Adrenal gland (tissue), 9 donors: ENCODE measurements at regions not wholly inside any gene's neighbourhood (a gene's known extent, or its start where the extent isn't known, plus 50 kb on each side); places are given as distances from the start of the nearest gene placed in this dataset.

Experiments
- DNase-seq, 7 donors: peaks; one replicate each; pipeline ENCODE4 v3.0.0-alpha.2; 2019 to 2020
- H3K27ac ChIP-seq, 5 donors: fragments of 200-600 bp; sonication (generic) in 4 of 5; 1 replicate in 3 of 5; 2 replicates in 2 of 5; pipeline versions ENCODE4 v1.5.1 to v1.8.0; 2016 to 2020; ENCODE audit warnings: mild to moderate bottlenecking in 1 of 5
- H3K27me3 ChIP-seq: fragments of 200-600 bp; 2 replicates; pipeline ENCODE4 v1.8.0; 2021
- H3K36me3 ChIP-seq, 2 donors: fragments of 200-600 bp; replicated peaks in 1 of 2; 1 replicate in 1 of 2; 2 replicates in 1 of 2; pipeline versions ENCODE4 v1.5.1 to v1.8.0; 2018 to 2022
- H3K4me1 ChIP-seq, 2 donors: fragments of 200-600 bp; replicated peaks in 1 of 2; 1 replicate in 1 of 2; 2 replicates in 1 of 2; pipeline versions ENCODE4 v1.5.1 to v1.8.0; 2018 to 2021
- H3K4me3 ChIP-seq, 4 donors: fragments of 200-600 bp; sonication (generic) in 3 of 4; one replicate each; pipeline ENCODE4 v1.5.1; 2016 to 2018
- H3K9me3 ChIP-seq, 3 donors: fragments of 200-600 bp; sonication (generic) in 1 of 3; replicated peaks in 1 of 3; 1 replicate in 2 of 3; 2 replicates in 1 of 3; pipeline versions ENCODE4 v1.5.1 to v1.8.0; 2016 to 2021
- CTCF ChIP-seq, 6 experiments: fragments of 450-650 bp in 4 of 6; fragments of 200-600 bp in 2 of 6; sonication (generic) in 1 of 6; IDR thresholded peaks; 1 replicate in 5 of 6; 2 replicates in 1 of 6; pipeline versions ENCODE4 v1.5.1 to v1.8.0; 2016 to 2021; ENCODE audit warnings: antibody characterized with exemption in 6 of 6, mild to moderate bottlenecking in 2 of 6, moderate library complexity in 1 of 6
- POLR2A ChIP-seq, 2 donors: fragments of 450-650 bp; IDR thresholded peaks; one replicate each; pipeline ENCODE4 v1.6.1; 2017; ENCODE audit warnings: antibody characterized with exemption in 2 of 2, mild to moderate bottlenecking in 2 of 2, moderate library complexity in 1 of 2
- WGBS, 4 donors: extraction: QIAGEN DNeasy Blood & Tissue Kit in 2 of 4; methylation state at CpG; one replicate each; pipeline versions ENCODE4 v1.1.5 to v1.1.7; 2013 to 2017; 5-methylcytosine and 5-hydroxymethylcytosine counted together
- intact Hi-C, 2 donors: fragments of 100-400 bp; cut with DNase I; formaldehyde crosslinking; loops; one replicate each; pipeline versions ENCODE4 v1.14.1 to v1.15.0; 2022 to 2023
- donor health status: healthy with polysubstance abuse.
- donor health status: Bipolar disorder and iron deficiency.
- donor health status: DM: yes; HTN: yes; CAD: no.
- donor health status: DM: no; HTN: no; CAD: no.
- donor health status: DM: no; HTN: no; CAD: no.

- no peak for DNase-seq
- peaks cover 13% of the 10 kb centered on the region for H3K27me3 ChIP-seq
- H3K4me1 ChIP-seq: peaks cover 0 to 3% of the 10 kb centered on the region in 2 donors
- no peak overlapping the region for H3K27ac ChIP-seq
- TF ChIP-seq CTCF (IDR thresholded peaks at IDR 0.05) (no peak), POLR2A (IDR thresholded peaks at IDR 0.05) (no peak)
- no peaks in the 10 kb centered on the region for H3K9me3 ChIP-seq
- intact Hi-C loops: loop anchor here (10.0 kb wide), 3 partner anchors 149 to 729 kb away; no protein-coding TSS in a partner anchor
- H3K4me3 ChIP-seq: no peak overlapping the region
- H3K36me3 ChIP-seq: no peaks in the 10 kb centered on the region
- 52 to 63% (median 55%) methylated on average over 3 of the region's 3 CpGs for WGBS, 4 donors
Observed at GRCh38 chr6:14063756-14064155, 53.8 kb upstream of the CD83 start.

GRCh38 chr6:14065350-14065749 is 52.2 kb upstream of the CD83 start:
- Histone ChIP-seq H3K36me3 (no peaks in the 10 kb centered on the region), H3K4me3 (no peak overlapping the region), H3K27me3 (peaks cover 13% of the 10 kb centered on the region), H3K27ac (no peak overlapping the region), H3K9me3 (no peaks in the 10 kb centered on the region), H3K4me1 (peaks cover 0 to 3% of the 10 kb centered on the region in 2 donors)
- DNase-seq: no peak
- TF ChIP-seq POLR2A (IDR thresholded peaks at IDR 0.05) (no peak), CTCF (IDR thresholded peaks at IDR 0.05) (no peak)
- intact Hi-C loops: loop anchor here (5.0 to 10.0 kb wide), 4 partner anchors 151 to 731 kb away; no protein-coding TSS in a partner anchor
- 40 to 73% (median 64%) methylated on average over 1 of the region's 1 CpG for WGBS, 4 donors

- DNase-seq: peak in 5 of 7 donors; percentile 23 to 55 (median 30)
- peak; percentile 34 to 77 (median 71) for TF ChIP-seq CTCF (IDR thresholded peaks at IDR 0.05)
- no peak for TF ChIP-seq POLR2A (IDR thresholded peaks at IDR 0.05)
- Histone ChIP-seq H3K4me3 (no peak overlapping the region), H3K27ac (no peak overlapping the region), H3K4me1 (peaks cover 0 to 7% of the 10 kb centered on the region in 2 donors), H3K36me3 (no peaks in the 10 kb centered on the region), H3K9me3 (no peaks in the 10 kb centered on the region), H3K27me3 (peaks cover 13% of the 10 kb centered on the region)
- 4 to 6% (median 6%) methylated on average over 5 of the region's 5 CpGs for WGBS, 4 donors
- intact Hi-C loops: loop anchor here (5.0 to 10.0 kb wide), 4 partner anchors 152 to 732 kb away; no protein-coding TSS in a partner anchor
Observed at GRCh38 chr6:14066782-14067406, 50.7 kb upstream of the CD83 start.

GRCh38 chr6:14067656-14068055 is 49.9 kb upstream of the CD83 start:
- Histone ChIP-seq H3K27me3 (peaks cover 13% of the 10 kb centered on the region), H3K36me3 (no peaks in the 10 kb centered on the region), H3K9me3 (no peaks in the 10 kb centered on the region), H3K4me1 (peaks cover 0 to 7% of the 10 kb centered on the region in 2 donors), H3K27ac (no peak overlapping the region), H3K4me3 (no peak overlapping the region)
- intact Hi-C loops: loop anchor here (5.0 to 10.0 kb wide), 4 partner anchors 153 to 733 kb away; no protein-coding TSS in a partner anchor
- no peak for TF ChIP-seq POLR2A (IDR thresholded peaks at IDR 0.05)
- no peak for TF ChIP-seq CTCF (IDR thresholded peaks at IDR 0.05)
- no peak for DNase-seq
- 63 to 83% (median 71%) methylated on average over 3 of the region's 3 CpGs for WGBS, 4 donors
